B cell (primary cell): ENCODE measurements at regions not wholly inside any gene's neighbourhood (a gene's known extent, or its start where the extent isn't known, plus 50 kb on each side); places are given as distances from the start of the nearest gene placed in this dataset.

Source experiments
- ATAC-seq: fragments of 200-7000 bp; cut with Tn5 transposase; one replicate; pipeline ENCODE4 v1.10.0; 2021; ENCODE audit warnings: low read depth, mild to moderate bottlenecking, moderate number of reproducible peaks, moderate library complexity
- CTCF ChIA-PET: fragments of 350-600 bp; sonication (Branson Sonifier 250); formaldehyde crosslinking; loops from one replicate; lab custom pipeline; 2021; ENCODE audit warnings: antibody characterized with exemption, inconsistent platforms; lab: Charles Lee
- POLR2A ChIA-PET: fragments of 350-600 bp; sonication (Branson Sonifier 250); formaldehyde crosslinking; loops from one replicate; lab custom pipeline; 2021; ENCODE audit warnings: antibody characterized with exemption; lab: Charles Lee
- DNase-seq: peaks from one replicate; pipeline ENCODE4 v3.0.0; 2013
- H2AFZ ChIP-seq: 2 replicates; pipeline ENCODE4 v1.6.1; 2012; ENCODE audit warnings: mild to moderate bottlenecking, low read depth, low read length; ENCODE audit not compliant: insufficient read depth, poor library complexity, severe bottlenecking
- H3K27ac ChIP-seq, 2 donors: 1 replicate in 1 of 2; 2 replicates in 1 of 2; pipeline ENCODE4 v1.5.1; 2012 to 2013; ENCODE audit warnings: low read length in 2 of 2, mild to moderate bottlenecking in 2 of 2, moderate library complexity in 1 of 2
- H3K27me3 ChIP-seq, 4 experiments: fragments of 200-600 bp in 1 of 4; sonication (generic) in 1 of 4; replicated peaks in 1 of 4; 1 replicate in 2 of 4; 2 replicates in 2 of 4; pipeline versions ENCODE4 v1.6.1 to v1.7.0; 2013 to 2016; ENCODE audit warnings: low read length in 3 of 4, mild to moderate bottlenecking in 2 of 4, mixed read lengths in 1 of 4, moderate library complexity in 1 of 4; ENCODE audit not compliant: insufficient read depth in 4 of 4, control insufficient read depth in 3 of 4; ENCODE audit errors: control extremely low read depth in 1 of 4
- H3K36me3 ChIP-seq, 2 experiments: replicated peaks in 1 of 2; 1 replicate in 1 of 2; 2 replicates in 1 of 2; pipeline versions ENCODE4 v1.6.1 to v1.7.1; 2013; ENCODE audit warnings: low read length in 1 of 2; ENCODE audit not compliant: insufficient read depth in 2 of 2, control insufficient read depth in 1 of 2; ENCODE audit errors: control extremely low read depth in 1 of 2, extremely low read depth in 1 of 2
- H3K4me1 ChIP-seq, 2 donors: fragments of 200-600 bp in 1 of 2; sonication (generic) in 1 of 2; 1 replicate in 1 of 2; 2 replicates in 1 of 2; pipeline versions ENCODE4 v1.5.1 to v1.6.1; 2013 to 2017; ENCODE audit warnings: low read length in 2 of 2; ENCODE audit not compliant: control insufficient read depth in 2 of 2, insufficient read depth in 2 of 2
- H3K4me2 ChIP-seq: replicated peaks from 2 replicates; pipeline ENCODE3; 2012; ENCODE audit warnings: mild to moderate bottlenecking, low read depth, low read length; ENCODE audit not compliant: poor library complexity, severe bottlenecking
- H3K4me3 ChIP-seq, 5 experiments: fragments of 200-600 bp in 1 of 5; sonication (generic) in 1 of 5; 1 replicate in 3 of 5; 2 replicates in 2 of 5; pipeline versions ENCODE4 v1.5.1 to v1.7.0; 2011 to 2016; ENCODE audit warnings: low read length in 4 of 5, mild to moderate bottlenecking in 4 of 5, low read depth in 2 of 5, control low read depth in 1 of 5, moderate library complexity in 1 of 5; ENCODE audit not compliant: insufficient read depth in 1 of 5; ENCODE audit errors: control extremely low read depth in 1 of 5, extremely low read depth in 1 of 5
- H3K79me2 ChIP-seq: fragments of 200-600 bp; sonication (generic); one replicate; pipeline ENCODE4 v1.6.0; 2016; ENCODE audit warnings: low read length; ENCODE audit not compliant: control insufficient read depth, insufficient read depth
- H3K9ac ChIP-seq: fragments of 200-600 bp; sonication (generic); 2 replicates; pipeline ENCODE4 v1.6.1; 2017; ENCODE audit warnings: mild to moderate bottlenecking, low read length, moderate library complexity
- H3K9me3 ChIP-seq, 3 donors: one replicate each; pipeline versions ENCODE4 v1.6.1 to v1.7.1; 2013; ENCODE audit warnings: low read length in 2 of 3; ENCODE audit not compliant: control insufficient read depth in 2 of 3, insufficient read depth in 1 of 3; ENCODE audit errors: control extremely low read depth in 1 of 3
- H4K20me1 ChIP-seq: 2 replicates; pipeline ENCODE4 v1.6.0; 2012; ENCODE audit warnings: mild to moderate bottlenecking, low read length; ENCODE audit not compliant: insufficient read depth, control insufficient read depth, poor library complexity, severe bottlenecking
- H3K27ac Mint-ChIP-seq: one replicate; pipeline ENCODE4 v1.8.0; 2021; ENCODE audit warnings: mixed read lengths
- H3K27me3 Mint-ChIP-seq: one replicate; pipeline ENCODE4 v1.8.0; 2021; ENCODE audit warnings: mixed read lengths
- H3K4me1 Mint-ChIP-seq: one replicate; pipeline ENCODE4 v1.8.0; 2021; ENCODE audit warnings: mixed read lengths
- H3K4me3 Mint-ChIP-seq: one replicate; pipeline ENCODE4 v1.8.0; 2021; ENCODE audit warnings: mixed read lengths
- H3K9me3 Mint-ChIP-seq: one replicate; pipeline ENCODE4 v1.8.0; 2022; ENCODE audit warnings: mixed read lengths; ENCODE audit not compliant: insufficient read depth
- CTCF ChIP-seq: fragments of 200-600 bp; IDR thresholded peaks from one replicate; pipeline ENCODE4 v1.8.0; 2022; ENCODE audit warnings: antibody characterized with exemption, mild to moderate bottlenecking
- EZH2 ChIP-seq: IDR thresholded peaks from 2 replicates; pipeline ENCODE4 v1.6.1; 2012; ENCODE audit warnings: borderline replicate concordance, low read depth, mild to moderate bottlenecking, moderate library complexity, low read length; ENCODE audit not compliant: insufficient read depth, poor library complexity, severe bottlenecking
- WGBS: methylation state at CpG from one replicate; pipeline ENCODE4 v1.1.5; 2013; ENCODE audit warnings: missing lambda C conversion rate; ENCODE audit not compliant: insufficient coverage; 5-methylcytosine and 5-hydroxymethylcytosine counted together
- intact Hi-C: fragments of 100-400 bp; cut with micrococcal nuclease; formaldehyde crosslinking; loops from one replicate; pipeline ENCODE4 v1.10.0; 2022

- ATAC-seq, result no peak
Observed at GRCh38 chr6:137950581-137950980, 83.5 kb downstream of the TNFAIP3 start.

More at GRCh38 chr6:137950581-137950980, 83.5 kb downstream of the TNFAIP3 start:
- POLR2A ChIA-PET, result no interaction called here
- H3K4me3 Mint-ChIP-seq, result no peak overlapping the region
- no peak for DNase-seq
- TF ChIP-seq EZH2 (no peak), CTCF (no peak)
- no peak overlapping the region for H3K4me3 ChIP-seq
- H3K4me1 ChIP-seq, result peaks cover 20 to 22% of the 10 kb centered on the region in 2 donors
- CTCF ChIA-PET, result interaction anchor here (1.0 to 17.0 kb wide), 11 partner anchors 10 to 262 kb away, joined by 3 to 199 read pairs (median 4); partner anchors contain the start of gene TNFAIP3
- no peaks in the 10 kb centered on the region for H3K27me3 Mint-ChIP-seq
- 0% methylated on average over 1 of the region's 7 CpGs for WGBS
- peak overlapping the region; percentile 6 for H2AFZ ChIP-seq
- H3K27me3 ChIP-seq, result no peaks in the 10 kb centered on the region
- H3K9me3 ChIP-seq, result no peaks in the 10 kb centered on the region
- H3K9me3 Mint-ChIP-seq, result no peaks in the 10 kb centered on the region
- H3K36me3 ChIP-seq, result no peaks in the 10 kb centered on the region
- H3K27ac Mint-ChIP-seq, result no peak overlapping the region
- peak overlapping the region; percentile 24 for H3K4me2 ChIP-seq
- intact Hi-C loops, result loop anchor here (2.0 kb wide), 2 partner anchors 24 to 56 kb away; no protein-coding TSS in a partner anchor
- no peak overlapping the region for H3K27ac ChIP-seq
- no peak overlapping the region for H3K9ac ChIP-seq
- no peaks in the 10 kb centered on the region for H3K79me2 ChIP-seq
- peaks cover 21% of the 10 kb centered on the region for H3K4me1 Mint-ChIP-seq
- H4K20me1 ChIP-seq, result no peaks in the 10 kb centered on the region
